ENCODE measurements at regions not wholly inside any gene's neighbourhood (a gene's known extent, or its start where the extent isn't known, plus 50 kb on each side); places are given as distances from the start of the nearest gene placed in this dataset.

GRCh38 chr1:185489406-185489805, 172.4 kb upstream of the IVNS1ABP start:
- Histone ChIP-seq H3K4me1 (ENCODE audit: low read depth, poor library complexity, severe bottlenecking) (peaks cover 3% of the 10 kb centered on the region), H2AFZ (ENCODE audit: low read depth) (no peak overlapping the region), H3K36me3 (ENCODE audit: insufficient read depth) (no peaks in the 10 kb centered on the region), H3K79me2 (ENCODE audit: insufficient read depth, low read depth) (no peaks in the 10 kb centered on the region), H3K4me3 (IDR thresholded peaks at IDR 0.05; ENCODE audit: insufficient read depth, low read depth, low read length) (no peak overlapping the region), H3K27ac (no peak overlapping the region), H4K20me1 (ENCODE audit: insufficient read depth) (no peaks in the 10 kb centered on the region), H3K9ac (no peak overlapping the region), H3K4me2 (no peak overlapping the region), H3K27me3 (ENCODE audit: insufficient read depth, low read depth) (no peaks in the 10 kb centered on the region)
- TF ChIP-seq CTCF (conservative IDR thresholded peaks at IDR 0.05; ENCODE audit: low read depth, low read length), result no peak

DNA sequence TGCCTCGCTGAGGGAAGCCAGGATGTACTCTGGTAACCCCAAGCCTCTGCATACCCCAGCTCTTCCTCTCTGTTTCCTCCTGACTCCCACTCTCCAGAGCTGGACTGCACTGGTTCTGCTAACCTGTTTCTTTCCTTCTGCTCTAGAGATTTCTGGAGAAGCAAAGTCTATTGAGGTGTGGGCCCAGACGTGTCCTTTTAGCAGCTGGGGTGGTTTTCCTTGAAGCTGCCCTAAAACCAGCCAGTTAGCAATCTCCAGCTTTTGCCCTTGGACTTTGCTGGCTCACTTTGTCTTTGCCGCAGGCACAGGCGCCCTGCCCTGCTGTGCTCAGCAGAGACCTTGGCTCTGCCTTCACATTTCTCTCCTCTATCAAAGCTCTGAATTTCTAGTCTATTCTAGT, 171.8 kb upstream of the IVNS1ABP start:
- no peaks in the 10 kb centered on the region for H3K27me3 ChIP-seq (ENCODE audit: insufficient read depth, low read depth)
- no peak overlapping the region for H3K4me2 ChIP-seq
- no peaks in the 10 kb centered on the region for H4K20me1 ChIP-seq (ENCODE audit: insufficient read depth)
- TF ChIP-seq CTCF (conservative IDR thresholded peaks at IDR 0.05; ENCODE audit: low read depth, low read length), result no peak
- no peaks in the 10 kb centered on the region for H3K36me3 ChIP-seq (ENCODE audit: insufficient read depth)
- H3K4me3 ChIP-seq (IDR thresholded peaks at IDR 0.05; ENCODE audit: insufficient read depth, low read depth, low read length), result no peak overlapping the region
- H3K27ac ChIP-seq, result no peak overlapping the region
- H3K9ac ChIP-seq, result no peak overlapping the region
- no peaks in the 10 kb centered on the region for H3K79me2 ChIP-seq (ENCODE audit: insufficient read depth, low read depth)
- no peak overlapping the region for H2AFZ ChIP-seq (ENCODE audit: low read depth)
- H3K4me1 ChIP-seq (ENCODE audit: low read depth, poor library complexity, severe bottlenecking), result peaks cover 9% of the 10 kb centered on the region

DNA sequence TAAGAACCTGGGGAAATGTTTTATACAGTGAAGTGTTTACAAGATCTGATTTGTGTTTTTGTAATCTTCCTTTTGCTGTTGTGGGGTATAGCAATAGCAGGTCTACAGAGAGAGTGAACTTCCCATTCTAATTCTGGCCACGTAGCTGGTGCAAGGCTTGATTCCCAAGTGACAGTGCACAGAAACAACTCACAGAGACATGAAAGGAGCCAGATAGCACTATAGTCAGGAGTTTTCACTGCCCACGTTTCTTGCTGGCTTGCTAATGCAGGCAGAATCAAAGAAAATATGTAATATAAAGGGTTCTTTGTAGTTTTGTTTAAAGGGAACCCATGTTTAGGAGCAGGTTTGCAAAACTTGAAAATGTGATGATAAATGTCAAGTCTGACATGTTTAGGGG, 170.9 kb upstream of the IVNS1ABP start:
- Histone ChIP-seq H3K36me3 (ENCODE audit: insufficient read depth) (no peaks in the 10 kb centered on the region), H3K4me3 (IDR thresholded peaks at IDR 0.05; ENCODE audit: insufficient read depth, low read depth, low read length) (no peak overlapping the region), H4K20me1 (ENCODE audit: insufficient read depth) (no peaks in the 10 kb centered on the region), H3K4me2 (no peak overlapping the region), H3K4me1 (ENCODE audit: low read depth, poor library complexity, severe bottlenecking) (peaks cover 14% of the 10 kb centered on the region), H2AFZ (ENCODE audit: low read depth) (no peak overlapping the region), H3K27ac (no peak overlapping the region), H3K27me3 (ENCODE audit: insufficient read depth, low read depth) (no peaks in the 10 kb centered on the region), H3K79me2 (ENCODE audit: insufficient read depth, low read depth) (no peaks in the 10 kb centered on the region), H3K9ac (no peak overlapping the region)
- TF ChIP-seq CTCF (conservative IDR thresholded peaks at IDR 0.05; ENCODE audit: low read depth, low read length), result no peak

DNA sequence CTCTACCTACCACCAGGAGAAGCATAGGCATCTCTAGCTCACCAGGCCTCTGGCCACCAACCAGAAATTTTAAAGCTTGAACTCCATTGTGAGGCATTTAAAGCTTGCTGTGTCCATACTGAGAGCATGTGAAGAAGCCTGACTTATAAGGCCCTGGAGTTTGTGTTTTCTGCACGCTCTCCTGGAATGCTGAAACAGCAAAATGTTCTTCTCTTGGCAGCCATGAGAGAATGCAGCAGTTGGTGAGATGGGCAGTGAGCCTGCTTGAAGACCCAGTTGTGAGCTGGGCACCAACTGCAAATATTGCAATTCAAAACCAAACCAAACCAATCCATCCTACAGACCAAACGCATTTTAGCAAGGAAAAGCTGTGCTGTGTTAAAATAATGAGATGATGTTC, 170.0 kb upstream of the IVNS1ABP start:
- no peak overlapping the region for H3K4me3 ChIP-seq (IDR thresholded peaks at IDR 0.05; ENCODE audit: insufficient read depth, low read depth, low read length)
- no peak overlapping the region for H3K27ac ChIP-seq
- no peaks in the 10 kb centered on the region for H3K36me3 ChIP-seq (ENCODE audit: insufficient read depth)
- no peak overlapping the region for H3K9ac ChIP-seq
- no peaks in the 10 kb centered on the region for H3K27me3 ChIP-seq (ENCODE audit: insufficient read depth, low read depth)
- no peak overlapping the region for H2AFZ ChIP-seq (ENCODE audit: low read depth)
- H4K20me1 ChIP-seq (ENCODE audit: insufficient read depth), result no peaks in the 10 kb centered on the region
- no peak for TF ChIP-seq CTCF (conservative IDR thresholded peaks at IDR 0.05; ENCODE audit: low read depth, low read length)
- H3K4me2 ChIP-seq, result no peak overlapping the region
- H3K79me2 ChIP-seq (ENCODE audit: insufficient read depth, low read depth), result no peaks in the 10 kb centered on the region
- H3K4me1 ChIP-seq (ENCODE audit: low read depth, poor library complexity, severe bottlenecking), result peaks cover 14% of the 10 kb centered on the region

DNA sequence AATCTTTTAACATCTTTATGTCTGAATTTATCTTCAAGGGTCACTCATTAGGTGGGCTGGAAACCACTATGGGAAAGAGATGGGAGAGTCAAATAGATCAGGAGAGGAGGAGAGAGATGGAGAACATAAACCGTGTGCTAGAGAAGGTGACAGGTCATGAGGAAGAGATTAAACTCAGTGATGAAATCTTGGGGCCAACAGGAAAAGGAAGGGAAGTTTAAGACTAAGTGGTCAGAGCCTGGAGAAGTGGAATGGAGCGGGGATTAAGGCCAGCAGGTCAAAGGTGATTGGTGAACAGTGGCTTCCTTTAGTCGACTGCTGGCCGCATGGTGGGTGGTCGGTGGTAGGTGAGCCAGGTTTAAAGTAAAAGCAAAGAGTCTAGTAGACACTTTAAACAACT, 169.3 kb upstream of the IVNS1ABP start:
- Histone ChIP-seq H3K36me3 (ENCODE audit: insufficient read depth) (no peaks in the 10 kb centered on the region), H3K79me2 (ENCODE audit: insufficient read depth, low read depth) (no peaks in the 10 kb centered on the region), H3K27me3 (ENCODE audit: insufficient read depth, low read depth) (no peaks in the 10 kb centered on the region), H3K4me1 (ENCODE audit: low read depth, poor library complexity, severe bottlenecking) (peaks cover 14% of the 10 kb centered on the region), H3K4me3 (IDR thresholded peaks at IDR 0.05; ENCODE audit: insufficient read depth, low read depth, low read length) (no peak overlapping the region), H3K4me2 (no peak overlapping the region), H3K27ac (no peak overlapping the region), H4K20me1 (ENCODE audit: insufficient read depth) (no peaks in the 10 kb centered on the region), H3K9ac (no peak overlapping the region), H2AFZ (ENCODE audit: low read depth) (no peak overlapping the region)
- no peak for TF ChIP-seq CTCF (conservative IDR thresholded peaks at IDR 0.05; ENCODE audit: low read depth, low read length)
